ENCODE measurements at regions not wholly inside any gene's neighbourhood (a gene's known extent, or its start where the extent isn't known, plus 50 kb on each side); places are given as distances from the start of the nearest gene placed in this dataset.

DNA sequence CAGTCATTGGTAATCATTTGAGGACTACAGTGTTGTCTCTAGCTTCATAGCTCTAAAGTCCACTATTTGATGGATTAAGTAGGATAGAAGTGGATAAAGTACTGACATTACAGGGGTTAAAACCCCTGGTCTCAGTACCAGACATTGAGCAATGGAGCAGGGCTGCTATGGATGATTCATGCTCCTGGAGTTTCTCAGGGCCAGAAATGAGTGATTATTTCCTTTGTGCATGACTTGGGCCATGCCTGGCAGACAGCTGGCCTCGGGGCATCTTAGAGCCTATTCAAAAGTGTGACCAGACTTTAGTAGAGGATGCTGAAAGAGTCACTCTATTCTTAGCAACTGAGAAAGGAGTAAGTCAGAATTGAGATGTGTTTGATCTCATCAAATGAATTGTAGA is 350.7 kb upstream of the TLE4 start:
- DNase-seq (ENCODE audit: insufficient read length, low spot score): no peak
- TF ChIP-seq, protein P1, sequence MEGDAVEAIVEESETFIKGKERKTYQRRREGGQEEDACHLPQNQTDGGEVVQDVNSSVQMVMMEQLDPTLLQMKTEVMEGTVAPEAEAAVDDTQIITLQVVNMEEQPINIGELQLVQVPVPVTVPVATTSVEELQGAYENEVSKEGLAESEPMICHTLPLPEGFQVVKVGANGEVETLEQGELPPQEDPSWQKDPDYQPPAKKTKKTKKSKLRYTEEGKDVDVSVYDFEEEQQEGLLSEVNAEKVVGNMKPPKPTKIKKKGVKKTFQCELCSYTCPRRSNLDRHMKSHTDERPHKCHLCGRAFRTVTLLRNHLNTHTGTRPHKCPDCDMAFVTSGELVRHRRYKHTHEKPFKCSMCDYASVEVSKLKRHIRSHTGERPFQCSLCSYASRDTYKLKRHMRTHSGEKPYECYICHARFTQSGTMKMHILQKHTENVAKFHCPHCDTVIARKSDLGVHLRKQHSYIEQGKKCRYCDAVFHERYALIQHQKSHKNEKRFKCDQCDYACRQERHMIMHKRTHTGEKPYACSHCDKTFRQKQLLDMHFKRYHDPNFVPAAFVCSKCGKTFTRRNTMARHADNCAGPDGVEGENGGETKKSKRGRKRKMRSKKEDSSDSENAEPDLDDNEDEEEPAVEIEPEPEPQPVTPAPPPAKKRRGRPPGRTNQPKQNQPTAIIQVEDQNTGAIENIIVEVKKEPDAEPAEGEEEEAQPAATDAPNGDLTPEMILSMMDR (IDR thresholded peaks at IDR 0.05; ENCODE audit: insufficient read depth, missing control alignments): no peak
- no peak for FAIRE-seq

DNA sequence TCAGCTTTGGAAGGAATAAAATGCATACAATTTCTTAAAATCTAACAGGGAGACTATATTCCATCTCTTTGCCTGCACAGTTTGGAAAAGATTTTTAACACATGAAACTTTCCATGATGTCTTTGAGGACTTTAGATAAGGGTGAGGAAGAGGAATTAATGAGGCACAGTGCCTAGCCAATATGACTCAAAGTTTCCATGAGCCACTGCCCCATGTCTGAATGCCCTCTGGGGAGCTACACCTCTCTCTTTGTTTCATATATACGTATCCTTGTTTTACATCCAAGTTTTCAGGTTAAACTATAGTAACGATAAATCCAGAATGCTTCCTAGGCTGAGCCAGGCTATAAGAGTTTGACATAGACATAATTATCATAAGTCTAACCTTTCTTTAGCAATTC is 349.3 kb upstream of the TLE4 start:
- FAIRE-seq (no peak), DNase-seq (ENCODE audit: insufficient read length, low spot score) (no peak)

DNA sequence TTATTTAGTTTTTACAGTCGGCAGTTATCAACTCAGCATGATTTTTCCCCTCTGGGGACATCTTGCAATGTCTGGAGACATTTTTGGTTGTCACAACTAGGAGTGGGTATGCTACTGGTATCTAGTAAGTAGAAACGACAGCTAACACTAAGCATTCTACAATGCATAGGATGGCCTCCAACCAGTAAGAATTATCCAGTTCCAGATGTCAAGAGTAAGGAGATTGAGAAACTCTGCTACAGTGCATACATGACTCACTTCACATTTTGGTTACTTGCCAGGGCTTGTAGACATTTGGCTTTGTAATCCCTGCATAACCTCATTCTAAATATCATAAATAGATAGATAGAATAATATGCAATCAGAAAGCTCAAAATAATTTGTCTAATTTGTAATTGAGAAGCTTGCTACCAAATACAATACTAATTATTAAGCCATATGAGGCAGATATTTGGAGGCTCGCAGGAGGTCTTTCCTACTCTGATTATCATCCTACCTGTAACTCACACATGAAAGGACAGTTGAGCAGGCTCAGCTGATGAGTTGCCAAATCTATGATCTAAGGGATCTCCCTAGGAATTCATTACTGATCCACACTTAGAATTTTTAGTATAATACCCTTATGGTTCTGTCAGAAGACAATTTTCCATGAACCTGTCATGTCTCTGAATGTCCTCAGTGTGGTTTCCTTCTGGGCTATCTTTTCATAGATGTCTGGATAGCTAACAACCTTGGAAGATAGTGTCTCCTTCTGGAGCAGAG is 346.9 kb upstream of the TLE4 start:
- DNase-seq (ENCODE audit: insufficient read length, low spot score) (no peak), FAIRE-seq (no peak)
- TF ChIP-seq, protein P1 (IDR thresholded peaks at IDR 0.05; ENCODE audit: insufficient read depth, missing control alignments): no peak

More for the DNA sequence above, 349.3 kb upstream of the TLE4 start:
- TF ChIP-seq, protein P1 (IDR thresholded peaks at IDR 0.05; ENCODE audit: insufficient read depth, missing control alignments): no peak

DNA sequence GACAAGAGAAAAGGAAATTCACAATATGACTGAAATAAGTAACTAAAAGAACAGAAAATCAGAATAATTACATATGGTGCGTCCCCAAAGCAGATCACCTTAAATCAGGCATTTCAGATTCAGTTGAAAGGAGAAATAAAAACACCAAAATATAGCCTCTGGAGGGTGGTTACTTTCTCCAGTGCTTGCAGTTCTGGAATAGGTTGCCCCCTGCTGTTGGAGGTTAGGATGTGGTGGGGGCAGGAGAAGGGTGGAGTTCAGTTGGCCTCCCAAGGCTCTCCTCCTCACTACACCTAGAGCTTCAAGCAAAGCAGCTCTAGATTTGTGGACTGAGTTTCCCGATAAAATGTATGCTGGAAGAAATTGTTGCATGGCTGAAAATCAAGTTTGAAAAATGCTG is 338.2 kb upstream of the TLE4 start:
- TF ChIP-seq, protein P1 (IDR thresholded peaks at IDR 0.05; ENCODE audit: insufficient read depth, missing control alignments): peak; percentile 10
- FAIRE-seq (no peak), DNase-seq (ENCODE audit: insufficient read length, low spot score) (no peak)

DNA sequence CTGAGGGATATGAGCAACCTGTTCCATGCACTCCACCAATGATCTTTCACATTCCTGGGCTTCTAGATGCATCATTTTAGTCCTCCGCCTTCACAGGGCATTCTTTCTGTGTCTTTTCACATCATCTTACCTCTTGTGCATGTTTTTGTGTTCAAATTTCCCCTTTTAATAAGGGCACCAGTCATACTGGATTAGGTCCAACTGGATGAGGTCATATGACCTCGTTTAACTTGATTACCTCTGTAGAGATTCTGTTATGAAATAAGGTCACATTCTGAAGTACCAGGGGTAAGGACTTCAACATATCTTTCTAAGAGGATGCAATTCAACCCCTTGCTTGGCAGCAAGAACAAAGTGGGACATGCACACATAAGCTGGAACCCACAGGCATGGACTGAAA is 335.3 kb upstream of the TLE4 start:
- no peak for FAIRE-seq
- TF ChIP-seq, protein P1 (IDR thresholded peaks at IDR 0.05; ENCODE audit: insufficient read depth, missing control alignments): no peak
- no peak for DNase-seq (ENCODE audit: insufficient read length, low spot score)

DNA sequence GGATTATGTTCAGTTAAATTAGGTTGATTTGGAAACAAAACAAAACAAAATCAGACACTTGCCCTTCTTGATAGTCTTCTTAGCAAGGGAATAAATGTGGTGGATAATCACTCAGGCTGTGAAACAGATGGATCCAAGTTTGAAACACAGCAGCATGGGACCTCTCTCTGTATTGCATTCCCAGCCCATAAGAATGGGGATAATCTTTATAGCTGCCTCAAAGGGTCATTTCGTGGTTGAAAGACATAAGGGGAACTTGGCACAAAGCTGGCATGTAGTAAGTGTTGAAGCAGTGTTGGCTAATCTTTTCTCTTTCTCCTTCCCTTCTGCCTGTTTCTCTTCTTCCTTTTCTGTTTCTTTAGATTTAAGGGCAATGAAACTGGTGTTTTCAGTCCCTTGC is 333.9 kb upstream of the TLE4 start:
- no peak for FAIRE-seq
- DNase-seq (ENCODE audit: insufficient read length, low spot score): no peak
- TF ChIP-seq, protein P1 (IDR thresholded peaks at IDR 0.05; ENCODE audit: insufficient read depth, missing control alignments): no peak

DNA sequence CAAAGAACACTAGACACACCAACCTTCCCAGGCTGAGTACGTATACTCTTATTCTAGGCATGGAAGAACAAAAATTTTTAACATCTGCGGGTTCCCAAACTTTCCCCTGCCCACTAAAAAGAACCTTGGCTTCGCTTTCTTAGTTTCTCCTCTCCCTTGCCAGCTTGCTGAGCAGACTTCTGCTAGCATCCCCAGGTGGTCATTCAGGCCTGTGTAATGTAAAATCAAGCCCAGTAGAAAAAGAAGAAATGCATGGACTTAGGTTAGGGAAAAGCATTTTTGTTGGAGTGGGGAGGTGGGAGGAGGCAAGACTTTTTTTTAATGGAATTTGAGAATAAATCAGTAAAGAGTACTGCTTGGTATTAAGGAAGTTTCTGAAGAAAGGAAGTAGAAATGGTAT is 331.0 kb upstream of the TLE4 start:
- FAIRE-seq: no peak
- no peak for DNase-seq (ENCODE audit: insufficient read length, low spot score)

More for the DNA sequence above, 331.0 kb upstream of the TLE4 start:
- TF ChIP-seq, protein P1 (IDR thresholded peaks at IDR 0.05; ENCODE audit: insufficient read depth, missing control alignments): no peak

All from D721Med (cell line).